NOMO-1 (cell line): ENCODE measurements at regions not wholly inside any gene's neighbourhood (a gene's known extent, or its start where the extent isn't known, plus 50 kb on each side); places are given as distances from the start of the nearest gene placed in this dataset.

Experiments
- DNase-seq, 2 experiments: peaks; one replicate each; lab custom pipeline; 2025; ENCODE audit not compliant: unreplicated experiment in 2 of 2; lab: John Stamatoyannopoulos, UW

DNA sequence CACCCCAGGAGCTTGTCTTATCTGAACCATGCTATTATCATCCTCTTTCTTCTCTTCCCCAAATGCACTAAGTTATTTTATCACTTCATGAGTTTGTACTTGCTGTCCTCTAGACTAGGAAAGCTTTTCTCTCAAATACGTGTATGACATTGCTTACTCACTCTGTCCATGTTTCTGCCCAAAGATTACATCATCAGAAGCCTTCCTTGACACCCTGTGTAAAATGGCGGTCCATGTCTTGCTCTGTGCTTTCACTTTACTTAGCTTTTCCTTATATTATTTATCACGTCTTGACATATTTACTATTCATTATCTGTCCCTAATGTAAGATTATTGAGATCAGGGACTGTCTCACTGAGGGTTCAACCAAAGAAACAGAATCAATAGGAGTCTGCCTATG is 196.1 kb upstream of the ZEB2 start:
- DNase-seq: no peak

DNA sequence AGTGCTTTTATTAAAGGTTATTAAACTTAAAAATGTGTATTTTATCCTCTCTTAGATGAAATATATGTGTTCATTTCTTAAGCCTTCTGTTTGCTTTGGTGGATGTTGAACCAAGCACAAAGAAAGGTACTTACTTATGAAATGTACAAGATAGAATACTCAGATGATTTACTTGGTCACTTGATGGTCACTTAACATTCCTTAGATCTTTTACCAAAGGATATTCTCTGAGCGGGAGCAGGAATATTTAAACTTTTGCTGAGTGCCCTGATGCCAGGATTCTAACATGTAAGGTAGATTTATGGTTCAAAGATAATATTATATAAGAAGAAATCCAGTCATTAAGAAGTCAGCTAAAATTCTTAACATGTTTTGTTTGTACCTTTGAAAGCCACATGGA is 193.5 kb upstream of the ZEB2 start:
- DNase-seq: no peak

DNA sequence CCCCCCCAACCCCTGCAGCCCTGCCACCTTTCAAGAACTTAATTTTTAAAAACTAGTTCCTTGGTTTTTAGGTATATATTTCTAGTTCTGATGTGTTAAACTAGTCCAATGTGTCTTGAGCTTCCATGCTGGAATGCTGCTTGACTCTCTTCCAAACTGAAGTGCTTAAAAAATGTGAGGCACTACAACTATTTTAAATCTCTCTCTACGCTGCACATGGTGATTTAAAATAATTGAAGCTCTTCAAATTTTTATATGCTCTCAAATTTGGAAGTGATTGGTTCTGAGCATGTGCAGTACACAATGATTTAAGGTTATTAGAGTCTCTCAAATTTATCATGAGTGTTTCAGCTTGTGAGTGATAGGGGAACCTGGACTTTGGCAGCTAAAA is 192.6 kb upstream of the ZEB2 start:
- DNase-seq: no peak

DNA sequence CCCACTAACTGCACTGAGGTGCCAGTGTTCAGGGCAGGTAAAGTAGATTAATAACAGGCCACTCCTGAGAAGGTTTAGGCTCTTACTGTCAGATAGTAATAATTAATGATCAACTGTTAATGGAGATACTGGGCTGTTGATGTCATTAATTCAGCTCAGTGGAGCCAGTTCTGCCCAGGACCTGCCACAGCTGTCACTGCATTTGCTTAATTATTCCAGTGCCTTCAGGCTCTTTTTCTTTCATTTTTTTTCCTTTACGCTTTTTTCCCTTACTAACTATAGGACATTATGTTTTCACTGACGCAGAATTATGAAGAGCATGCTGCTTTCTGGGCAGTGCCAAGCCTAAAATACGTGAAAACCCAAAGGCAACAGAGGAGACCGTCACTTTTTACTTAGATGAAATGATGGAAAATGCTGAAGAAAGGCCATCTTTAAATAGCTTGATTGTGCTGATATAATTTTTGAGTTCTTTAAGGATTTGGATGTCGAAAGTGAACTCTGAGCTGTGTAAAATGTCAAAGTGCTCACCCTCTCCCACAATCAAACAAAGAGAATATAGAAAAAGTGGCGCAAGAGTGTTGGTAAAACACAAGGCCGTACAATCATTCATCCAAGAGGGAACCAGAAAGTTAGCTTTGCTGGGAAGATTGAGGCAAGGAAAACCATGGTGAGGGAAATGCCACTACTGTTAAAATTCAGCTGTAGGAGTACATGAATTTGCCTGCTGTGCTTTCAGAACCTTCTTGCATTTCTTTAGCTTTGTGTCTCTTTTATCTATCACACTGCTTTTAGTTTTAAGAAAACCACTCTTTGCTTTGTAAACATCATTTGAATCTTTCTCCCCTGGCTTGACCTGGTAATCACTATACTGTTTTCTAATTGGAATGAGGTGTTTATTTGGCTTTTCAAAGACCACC is 192.0 kb upstream of the ZEB2 start:
- DNase-seq: no peak

DNA sequence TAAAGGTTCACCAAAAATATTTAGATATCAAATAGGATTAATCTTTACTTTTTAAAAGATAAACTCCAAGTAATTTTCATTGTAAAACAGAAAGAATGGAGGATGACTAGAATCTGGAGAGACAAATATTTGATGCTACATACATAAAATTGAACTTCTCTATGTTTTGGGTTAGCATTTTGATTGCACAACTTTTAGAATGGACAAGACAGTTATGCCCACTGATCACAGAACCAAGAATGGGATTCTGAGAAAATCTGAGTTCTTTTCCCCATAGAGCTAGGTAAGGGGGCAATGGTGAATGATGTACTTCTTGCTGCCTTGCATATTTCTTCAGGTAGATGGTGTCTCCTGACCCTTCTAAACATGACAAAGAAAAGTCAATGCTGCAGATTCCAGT is 191.2 kb upstream of the ZEB2 start:
- DNase-seq: no peak

DNA sequence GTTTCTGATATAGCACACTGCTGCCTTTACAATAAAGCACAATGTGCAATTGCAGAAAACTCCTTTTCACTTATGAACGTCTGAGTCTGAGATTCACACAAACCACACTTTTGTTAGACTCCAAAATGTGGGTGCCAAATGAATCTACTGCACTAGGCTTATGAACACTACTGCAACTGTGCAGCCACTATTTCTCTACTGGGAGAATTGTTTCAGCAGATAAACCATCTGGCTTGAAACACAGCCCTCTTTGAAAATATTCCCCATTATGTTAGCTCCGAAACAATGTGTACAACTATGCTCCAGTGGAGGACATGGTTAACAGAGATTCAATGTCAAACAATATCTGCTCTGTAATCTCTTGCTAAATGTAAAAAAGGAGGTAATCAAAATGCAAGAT is 188.7 kb upstream of the ZEB2 start:
- DNase-seq: no peak

DNA sequence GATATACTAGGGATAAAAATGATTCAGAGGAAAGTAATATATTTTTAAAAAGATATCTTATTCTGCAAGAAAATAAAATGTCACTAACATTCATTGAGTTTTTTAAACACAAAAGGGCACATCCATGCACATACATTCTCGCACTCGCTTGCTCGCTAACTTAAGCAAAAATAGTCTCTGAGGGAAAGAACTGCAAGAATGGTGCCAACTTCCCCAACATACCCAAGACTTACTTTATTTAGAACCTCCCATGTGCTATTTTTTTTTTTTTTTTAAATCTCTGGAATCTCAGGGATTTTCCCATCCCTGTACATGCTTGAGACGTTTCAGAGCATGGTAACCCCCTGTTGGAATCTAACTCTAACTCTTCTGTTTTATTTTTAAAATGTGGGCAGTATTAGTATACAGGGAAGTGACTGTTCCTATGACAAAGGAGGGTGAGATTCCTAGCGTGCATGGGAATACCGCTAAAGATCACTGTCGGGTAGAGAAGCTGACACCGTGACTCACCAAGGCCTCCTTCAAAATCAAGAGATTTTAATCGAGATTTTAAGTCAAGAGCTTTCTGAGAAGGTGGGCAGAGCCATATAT is 187.9 kb upstream of the ZEB2 start:
- no peak for DNase-seq

DNA sequence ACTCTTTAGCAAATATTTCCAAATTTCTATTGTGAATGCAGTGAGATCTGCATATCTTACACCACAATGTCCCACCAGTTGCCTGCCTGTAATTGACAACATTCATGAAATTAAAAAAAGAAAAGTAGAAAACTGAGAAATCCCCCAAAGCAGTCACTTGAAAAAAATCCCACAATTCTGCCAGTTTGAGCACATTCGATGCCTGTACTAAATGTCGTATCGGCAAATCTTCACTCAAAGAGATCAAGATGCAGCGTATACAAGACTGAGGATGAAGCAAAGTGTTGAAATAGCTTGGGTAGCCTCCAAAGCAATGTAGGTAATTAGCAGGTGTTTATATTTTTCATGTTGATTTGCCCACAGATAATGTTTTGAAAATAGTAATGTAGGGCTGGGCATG is 186.7 kb upstream of the ZEB2 start:
- no peak for DNase-seq

DNA sequence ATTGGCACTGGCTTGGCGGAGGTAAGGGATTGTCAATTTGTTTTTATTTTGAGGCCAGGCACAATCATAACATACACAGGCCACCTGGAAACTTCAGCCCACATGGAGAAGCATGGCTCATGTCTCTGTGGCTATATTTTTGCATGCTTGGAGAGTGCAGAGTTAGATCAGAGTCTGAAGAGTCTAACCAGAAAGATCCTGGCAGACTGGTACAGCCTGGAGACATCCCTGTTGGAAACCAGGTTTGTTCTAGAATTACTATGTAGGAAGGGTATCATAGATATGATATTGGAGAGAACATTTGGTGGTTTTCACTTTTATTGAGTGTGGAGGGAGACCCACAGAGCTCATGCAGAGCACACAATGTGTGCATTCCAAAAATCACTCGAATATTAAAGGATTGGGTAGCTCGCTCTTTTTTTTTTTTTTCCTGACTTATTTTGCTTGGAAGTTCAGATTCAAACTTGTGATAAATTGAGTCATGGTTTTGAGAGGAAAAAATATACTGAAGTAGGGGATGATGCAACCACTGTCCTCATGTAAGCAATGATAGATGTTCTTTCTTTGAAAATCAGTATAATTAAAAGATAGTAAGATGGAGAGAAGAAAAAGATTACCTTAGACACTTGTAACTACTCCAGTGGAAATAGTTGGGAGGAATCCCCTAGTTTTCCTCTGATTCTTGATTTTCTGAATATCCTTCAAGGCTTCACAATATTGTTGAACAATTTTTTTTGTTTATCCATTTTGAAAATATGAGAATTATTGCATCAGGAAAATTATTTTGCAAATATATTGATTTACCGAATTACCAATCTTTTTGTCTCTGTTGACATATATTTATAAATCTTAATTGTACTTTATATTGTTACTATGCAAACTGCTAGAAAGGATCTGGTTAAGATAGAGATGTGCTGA is 185.7 kb upstream of the ZEB2 start:
- DNase-seq: no peak

DNA sequence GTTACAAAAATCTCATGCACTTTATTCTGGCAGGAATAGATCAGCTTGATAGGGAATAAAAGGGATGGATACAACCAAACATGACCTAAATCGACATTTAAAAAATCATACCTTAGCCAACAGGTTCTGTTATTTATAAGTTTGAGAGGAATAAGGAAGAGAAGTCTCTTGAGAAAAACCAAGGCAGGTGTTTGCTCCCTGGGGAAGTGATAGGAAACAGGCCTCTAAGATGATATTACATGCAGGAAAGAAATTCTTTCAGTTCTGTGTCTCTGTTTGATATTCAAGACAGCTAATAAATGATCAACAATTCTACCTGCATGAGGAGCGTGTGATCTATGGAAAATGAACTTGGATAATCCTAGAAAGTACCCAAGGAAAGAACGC is 184.8 kb upstream of the ZEB2 start:
- DNase-seq: no peak

DNA sequence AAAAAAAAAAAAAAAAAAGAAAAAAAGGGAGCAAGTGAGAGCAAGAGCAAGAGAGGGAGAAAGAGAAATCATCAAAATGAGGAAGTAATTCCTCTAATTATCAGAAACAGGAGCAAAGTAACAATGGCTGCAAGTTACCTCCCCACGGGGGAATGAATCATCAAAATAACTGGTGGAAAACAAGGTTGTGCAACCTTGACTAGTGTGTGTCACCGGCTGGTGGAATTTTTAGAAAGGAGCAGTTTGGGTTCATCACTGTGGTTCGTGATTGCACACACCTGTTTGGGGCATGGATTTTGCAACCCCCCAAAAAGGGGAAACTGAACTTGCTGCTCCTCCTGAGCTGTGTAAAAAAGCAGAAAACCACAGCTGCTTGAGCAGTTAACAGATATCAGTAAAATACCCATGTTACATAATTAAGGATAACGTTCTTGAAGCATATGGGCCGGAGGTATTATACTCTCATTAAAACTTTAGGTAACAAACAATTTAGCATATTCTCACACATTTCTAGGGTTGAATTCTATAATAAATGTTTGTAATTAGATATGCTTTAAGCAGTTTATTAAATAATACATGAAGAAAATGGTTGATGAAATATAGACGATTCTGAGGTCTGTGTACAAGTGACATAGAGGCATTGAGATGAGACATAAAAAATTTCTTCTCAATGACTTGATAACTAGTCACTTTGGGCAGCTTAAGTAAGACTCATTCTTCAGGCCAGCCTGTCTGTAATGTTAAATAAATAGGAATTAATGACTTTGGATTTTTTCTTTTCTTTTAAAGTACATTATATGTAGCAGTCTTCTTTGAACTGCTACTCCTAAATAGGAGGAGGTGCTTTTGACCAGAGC is 184.2 kb upstream of the ZEB2 start:
- peak; percentile 95 to 99 for DNase-seq

DNA sequence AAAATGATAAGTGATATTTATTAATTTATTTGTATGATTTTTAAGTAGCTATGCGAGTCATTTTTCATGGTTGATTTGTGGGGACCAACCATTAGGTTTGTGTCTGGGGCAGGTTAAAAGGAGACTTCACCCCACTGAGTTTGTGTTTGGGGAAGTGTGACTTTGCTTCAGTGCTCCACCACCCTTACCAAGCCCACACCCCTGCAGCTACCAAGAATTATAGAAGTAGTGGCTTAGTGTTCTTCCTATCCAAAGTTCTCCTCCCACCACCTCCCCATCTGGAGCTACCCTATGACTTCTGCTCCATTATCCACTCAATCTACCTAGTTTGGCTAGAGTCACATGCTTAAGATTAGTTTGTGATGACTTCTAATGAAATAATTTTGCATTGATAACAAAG is 182.1 kb upstream of the ZEB2 start:
- peak; percentile 79 to 84 for DNase-seq

DNA sequence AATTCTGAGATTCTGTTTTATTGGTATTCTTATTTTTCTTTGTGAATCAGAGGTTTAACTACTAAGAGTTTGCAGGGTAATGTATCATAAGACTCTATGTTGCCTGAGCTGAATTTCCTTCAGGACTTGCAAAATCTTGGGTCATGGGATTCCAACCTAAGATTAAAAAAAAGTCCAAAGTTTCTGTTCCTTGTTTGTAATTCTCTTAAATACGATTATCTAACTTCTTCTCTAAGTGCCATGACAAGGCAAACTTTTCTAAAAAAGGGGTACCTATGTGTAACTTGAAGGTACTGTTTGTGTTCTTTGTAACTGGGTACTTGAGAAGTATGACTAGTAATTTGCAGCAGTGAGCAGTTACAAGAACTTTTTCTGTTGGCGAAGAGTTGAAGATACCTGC is 181.3 kb upstream of the ZEB2 start:
- peak; percentile 74 to 95 for DNase-seq

DNA sequence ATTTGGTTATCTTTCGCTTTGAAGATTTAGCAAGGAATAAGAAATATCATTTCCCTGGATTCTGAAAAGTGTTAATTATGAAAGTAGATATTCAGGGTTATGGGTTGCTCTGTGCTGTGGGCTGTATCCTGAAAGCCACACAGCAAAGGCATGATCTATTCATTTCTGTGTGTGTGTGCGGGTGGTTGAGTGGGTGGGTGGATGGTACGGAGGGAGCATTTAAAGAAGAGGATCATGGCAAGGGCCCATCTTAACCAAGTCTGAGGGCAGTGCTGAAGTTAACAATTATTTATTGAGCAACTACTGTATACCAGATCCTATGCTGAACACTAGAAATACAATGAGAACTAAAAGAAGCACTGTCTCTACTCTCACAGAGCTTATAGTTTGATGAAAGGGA is 178.2 kb upstream of the ZEB2 start:
- no peak for DNase-seq

DNA sequence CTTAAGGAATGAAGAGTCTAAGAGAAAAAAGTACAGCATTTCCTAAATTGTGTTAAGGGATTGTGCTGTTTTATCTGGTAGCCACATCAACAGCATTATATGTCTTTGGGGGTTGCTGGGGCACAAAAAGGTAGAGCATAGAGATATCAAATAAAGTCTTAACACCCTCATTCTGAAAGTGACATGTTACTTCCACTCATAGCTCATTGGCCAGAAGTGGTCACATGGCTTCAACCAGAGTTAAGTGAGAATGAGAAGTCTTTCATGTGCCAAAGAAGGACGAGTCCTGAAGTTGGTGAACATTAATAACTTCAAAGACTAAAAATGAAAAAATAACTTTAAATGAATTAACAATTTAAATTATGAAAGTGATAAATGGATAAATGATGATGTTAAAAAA is 175.7 kb upstream of the ZEB2 start:
- DNase-seq: no peak

DNA sequence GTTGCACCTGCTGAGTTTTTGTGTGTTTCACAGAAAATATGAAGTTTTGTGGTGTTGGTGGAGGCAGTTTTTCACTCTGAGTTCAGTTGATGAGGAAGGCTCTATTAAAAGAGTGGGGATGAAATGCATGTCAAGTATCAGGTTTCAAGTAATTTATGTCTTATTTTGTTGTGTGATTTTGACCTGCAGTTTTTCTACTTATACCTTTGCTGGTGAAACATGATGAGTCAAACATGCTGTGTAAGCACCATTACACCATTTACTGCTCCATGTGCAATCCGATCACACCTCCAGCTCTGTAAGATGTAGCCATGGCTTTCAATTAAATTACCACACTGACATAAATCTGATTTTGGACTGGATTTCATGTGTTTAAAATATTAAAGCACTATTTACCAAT is 174.5 kb upstream of the ZEB2 start:
- DNase-seq: no peak

DNA sequence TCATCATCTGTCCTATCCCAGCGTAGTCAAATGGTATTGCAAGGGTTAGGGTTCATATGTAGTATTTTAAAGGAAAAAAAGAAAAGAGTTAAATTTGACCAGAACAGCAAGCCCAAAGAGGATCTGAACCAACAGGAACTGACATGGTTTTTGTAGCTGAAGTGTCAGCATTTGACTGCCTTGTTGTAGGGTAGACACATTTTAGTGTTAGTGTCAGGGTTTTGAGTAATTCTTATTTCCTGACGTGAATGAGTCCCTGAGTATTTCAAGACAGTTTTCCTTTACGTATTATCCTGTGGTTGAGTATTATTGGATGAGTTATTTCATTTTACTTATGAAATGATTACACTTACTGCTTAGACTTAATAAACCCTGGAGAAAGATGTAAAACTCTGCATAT is 173.3 kb upstream of the ZEB2 start:
- no peak for DNase-seq

DNA sequence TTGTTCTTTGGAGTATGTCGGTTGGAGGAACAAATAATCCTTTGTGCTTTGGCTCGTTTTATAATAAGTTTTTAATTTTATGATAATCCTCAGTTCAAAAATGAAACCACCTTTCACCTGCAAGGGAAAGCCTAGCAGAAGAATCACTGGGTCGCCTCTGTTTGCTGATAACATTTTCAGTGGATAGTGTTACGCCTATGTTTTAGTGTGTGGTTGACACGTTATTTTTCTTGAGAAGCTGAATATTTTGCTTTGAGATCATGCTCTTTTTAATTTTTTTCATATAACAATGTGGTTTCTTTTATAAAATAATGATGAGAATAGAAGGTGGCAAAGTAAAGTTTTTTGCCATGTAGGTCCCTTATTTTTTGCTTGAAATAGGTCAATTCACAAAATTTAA is 172.7 kb upstream of the ZEB2 start:
- DNase-seq: no peak

DNA sequence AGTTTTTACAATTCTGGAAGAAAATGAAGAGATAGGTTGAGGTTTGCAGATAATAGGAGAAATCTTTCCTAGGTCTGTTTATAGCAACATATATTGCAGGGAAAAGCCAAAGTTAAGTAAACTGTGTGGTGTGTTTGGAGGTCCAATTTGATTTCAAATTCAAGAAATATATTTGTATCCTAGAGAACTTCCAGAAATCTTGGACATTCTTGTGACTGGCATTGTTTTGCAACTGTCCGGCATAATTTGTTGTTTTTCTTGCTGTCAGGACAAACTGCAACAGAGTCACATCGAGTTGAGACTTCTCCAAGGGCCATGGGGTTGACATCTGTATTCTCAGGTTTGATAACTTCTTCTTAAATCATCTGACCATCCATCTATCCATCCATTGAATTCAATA is 170.9 kb upstream of the ZEB2 start:
- no peak for DNase-seq

DNA sequence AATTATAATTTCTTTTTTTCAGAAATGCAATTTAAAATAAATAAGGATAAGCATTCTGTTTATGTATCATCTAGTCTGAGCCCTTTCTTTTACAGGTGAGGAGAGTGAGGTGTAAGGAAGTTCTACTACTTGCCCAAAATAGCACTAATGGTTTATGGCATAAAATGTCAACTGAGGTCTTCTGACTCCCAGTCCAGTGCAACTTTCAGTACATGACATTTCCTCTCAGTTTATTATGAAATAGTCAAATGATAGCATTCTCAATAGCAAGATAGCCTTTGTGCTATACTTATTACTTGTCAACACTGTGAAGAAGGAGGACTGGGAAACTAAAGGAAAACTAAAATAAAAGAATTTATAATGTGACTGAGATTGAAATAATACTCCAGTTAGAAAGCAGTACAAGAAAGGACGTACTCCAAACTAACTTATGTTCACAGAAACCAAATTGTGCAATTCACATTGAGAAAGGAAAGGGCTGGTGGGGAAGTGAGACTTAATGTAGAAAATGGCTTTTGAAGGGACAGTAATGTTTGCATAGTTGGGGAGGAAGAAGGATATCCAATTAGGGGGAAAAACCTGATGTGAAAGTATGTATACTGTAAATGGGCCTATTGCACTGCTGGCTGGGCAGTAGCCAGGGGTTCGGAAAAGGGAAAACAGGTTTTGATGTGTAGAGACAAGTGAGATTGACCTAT is 166.7 kb upstream of the ZEB2 start:
- peak; percentile 89 to 97 for DNase-seq
